A673 (cell line): ENCODE measurements at regions not wholly inside any gene's neighbourhood (a gene's known extent, or its start where the extent isn't known, plus 50 kb on each side); places are given as distances from the start of the nearest gene placed in this dataset.
"Not testable (repeated sequence)": the region's sequence is repeated elsewhere in the genome, so short reads cannot be mapped to it uniquely, and the experiment has no call there.

Experiments
- EZH2 ChIP-seq: fragments of 200-600 bp; sonication (generic); IDR thresholded peaks from 2 replicates; pipeline ENCODE4 v1.6.1; 2017; ENCODE audit warnings: borderline replicate concordance, low read depth, mild to moderate bottlenecking, mixed read lengths, antibody characterized with exemption, low read length; ENCODE audit not compliant: poor library complexity, severe bottlenecking
- TF ChIP-seq, protein P1 (sequence below): fragments of 300-800, 200-600 bp; sonication (generic); conservative IDR thresholded peaks from 2 replicates; pipeline ENCODE4 v1.5.1; 2017; ENCODE audit warnings: low read depth, mild to moderate bottlenecking, antibody characterized with exemption, low read length, moderate library complexity, mixed read lengths

DNA sequence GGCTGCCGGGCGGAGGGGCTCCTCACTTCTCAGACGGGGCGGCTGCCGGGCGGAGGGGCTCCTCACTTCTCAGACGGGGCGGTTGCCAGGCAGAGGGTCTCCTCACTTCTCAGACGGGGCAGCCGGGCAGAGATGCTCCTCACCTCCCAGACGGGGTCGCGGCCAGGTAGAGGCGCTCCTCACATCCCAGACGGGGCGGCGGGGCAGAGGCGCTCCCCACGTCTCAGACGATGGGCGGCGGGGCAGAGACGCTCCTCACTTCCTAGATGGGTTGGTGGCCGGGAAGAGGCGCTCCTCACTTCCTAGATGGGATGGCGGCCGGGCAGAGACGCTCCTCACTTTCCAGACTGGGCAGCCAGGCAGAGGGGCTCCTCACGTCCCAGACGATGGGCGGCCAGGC lies 91.7 kb upstream of the ANK2 start:
- TF ChIP-seq, protein P1, sequence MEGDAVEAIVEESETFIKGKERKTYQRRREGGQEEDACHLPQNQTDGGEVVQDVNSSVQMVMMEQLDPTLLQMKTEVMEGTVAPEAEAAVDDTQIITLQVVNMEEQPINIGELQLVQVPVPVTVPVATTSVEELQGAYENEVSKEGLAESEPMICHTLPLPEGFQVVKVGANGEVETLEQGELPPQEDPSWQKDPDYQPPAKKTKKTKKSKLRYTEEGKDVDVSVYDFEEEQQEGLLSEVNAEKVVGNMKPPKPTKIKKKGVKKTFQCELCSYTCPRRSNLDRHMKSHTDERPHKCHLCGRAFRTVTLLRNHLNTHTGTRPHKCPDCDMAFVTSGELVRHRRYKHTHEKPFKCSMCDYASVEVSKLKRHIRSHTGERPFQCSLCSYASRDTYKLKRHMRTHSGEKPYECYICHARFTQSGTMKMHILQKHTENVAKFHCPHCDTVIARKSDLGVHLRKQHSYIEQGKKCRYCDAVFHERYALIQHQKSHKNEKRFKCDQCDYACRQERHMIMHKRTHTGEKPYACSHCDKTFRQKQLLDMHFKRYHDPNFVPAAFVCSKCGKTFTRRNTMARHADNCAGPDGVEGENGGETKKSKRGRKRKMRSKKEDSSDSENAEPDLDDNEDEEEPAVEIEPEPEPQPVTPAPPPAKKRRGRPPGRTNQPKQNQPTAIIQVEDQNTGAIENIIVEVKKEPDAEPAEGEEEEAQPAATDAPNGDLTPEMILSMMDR = not testable (repeated sequence)
- not testable (repeated sequence) for TF ChIP-seq EZH2
